Smooth muscle cell (in vitro differentiated cells): ENCODE measurements at regions not wholly inside any gene's neighbourhood (a gene's known extent, or its start where the extent isn't known, plus 50 kb on each side); places are given as distances from the start of the nearest gene placed in this dataset.

Experiments
- DNase-seq: peaks from one replicate; lab custom pipeline; 2025; ENCODE audit not compliant: unreplicated experiment; lab: John Stamatoyannopoulos, UW
- H2AFZ ChIP-seq: fragments of 200-600 bp; sonication (generic); 2 replicates; pipeline ENCODE4 v1.6.0; 2016; ENCODE audit warnings: antibody characterized with exemption, low read depth, mild to moderate bottlenecking
- H3F3A ChIP-seq: fragments of 200-600 bp; sonication (generic); 2 replicates; pipeline ENCODE4 v1.6.0; 2017; ENCODE audit warnings: antibody characterized with exemption, low read depth
- H3K27ac ChIP-seq: fragments of 200-600 bp; sonication (generic); 2 replicates; pipeline ENCODE4 v1.5.1; 2016; ENCODE audit warnings: low read depth, mild to moderate bottlenecking
- H3K27me3 ChIP-seq: fragments of 200-600 bp; sonication (generic); 2 replicates; pipeline ENCODE4 v1.6.1; 2016; ENCODE audit warnings: low read depth, mild to moderate bottlenecking
- H3K36me3 ChIP-seq: fragments of 200-600 bp; sonication (generic); 2 replicates; pipeline ENCODE4 v1.5.1; 2016; ENCODE audit warnings: low read depth
- H3K4me1 ChIP-seq: fragments of 200-600 bp; sonication (generic); 2 replicates; pipeline ENCODE4 v1.5.1; 2016; ENCODE audit warnings: low read depth
- H3K4me2 ChIP-seq: fragments of 200-600 bp; sonication (generic); 2 replicates; pipeline ENCODE4 v1.6.0; 2016; ENCODE audit warnings: mild to moderate bottlenecking
- H3K4me3 ChIP-seq: fragments of 200-600 bp; sonication (generic); 2 replicates; pipeline ENCODE4 v1.5.1; 2016; ENCODE audit warnings: mild to moderate bottlenecking
- H3K79me2 ChIP-seq: fragments of 200-600 bp; sonication (generic); 2 replicates; pipeline ENCODE4 v1.6.0; 2016; ENCODE audit warnings: low read depth, mild to moderate bottlenecking
- H3K9ac ChIP-seq: fragments of 200-600 bp; sonication (generic); 2 replicates; pipeline ENCODE4 v1.6.0; 2016; ENCODE audit warnings: low read depth
- H3K9me3 ChIP-seq: fragments of 200-600 bp; sonication (generic); replicated peaks from 2 replicates; pipeline ENCODE4 v1.5.1; 2016; ENCODE audit warnings: low read depth
- H4K20me1 ChIP-seq: fragments of 200-600 bp; sonication (generic); 2 replicates; pipeline ENCODE4 v1.6.0; 2016; ENCODE audit warnings: low read depth
- WGBS: methylation state at CpG from one replicate; pipeline ENCODE4 v1.1.7; 2016; ENCODE audit warnings: low lambda C conversion rate; 5-methylcytosine and 5-hydroxymethylcytosine counted together
- TF ChIP-seq, protein P1 (sequence below): fragments of 200-600 bp; sonication (generic); IDR thresholded peaks from 2 replicates; pipeline ENCODE4 v1.5.1; 2017; ENCODE audit warnings: borderline replicate concordance, mild to moderate bottlenecking, antibody characterized with exemption; ENCODE audit not compliant: insufficient read depth, poor library complexity, severe bottlenecking

DNA sequence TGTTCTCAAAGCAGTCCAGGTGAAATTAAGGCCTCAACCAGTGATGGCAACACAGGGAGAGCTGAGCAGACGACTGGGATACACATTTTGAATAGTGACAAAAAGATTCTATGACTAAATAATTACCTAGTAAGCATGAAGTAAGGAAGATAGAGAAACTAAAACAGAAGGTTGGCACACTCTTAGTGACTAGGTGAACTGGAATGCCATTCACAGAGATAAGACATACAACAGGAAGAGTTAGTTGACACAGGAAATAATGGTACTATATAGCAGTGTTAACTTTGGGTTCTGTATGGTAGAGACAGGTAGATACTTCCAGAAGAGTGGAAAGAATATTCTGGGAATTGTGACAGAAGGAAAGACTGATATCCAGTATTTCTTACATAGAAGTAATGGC is 181.8 kb upstream of the NT5C1B start:
- H3K4me3 ChIP-seq: no peak overlapping the region
- H3K4me1 ChIP-seq: no peaks in the 10 kb centered on the region
- H3K9me3 ChIP-seq: peaks cover 5% of the 10 kb centered on the region
- peaks cover 7% of the 10 kb centered on the region for H3K27me3 ChIP-seq
- H3F3A ChIP-seq: no peaks in the 10 kb centered on the region
- H3K9ac ChIP-seq: no peak overlapping the region
- no peaks in the 10 kb centered on the region for H3K36me3 ChIP-seq
- no peak overlapping the region for H3K4me2 ChIP-seq
- H4K20me1 ChIP-seq: no peaks in the 10 kb centered on the region
- DNase-seq: no peak
- no peak overlapping the region for H2AFZ ChIP-seq
- no peak overlapping the region for H3K27ac ChIP-seq
- 60% methylated on average over 1 of the region's 1 CpG for WGBS
- H3K79me2 ChIP-seq: no peaks in the 10 kb centered on the region
- TF ChIP-seq, protein P1, sequence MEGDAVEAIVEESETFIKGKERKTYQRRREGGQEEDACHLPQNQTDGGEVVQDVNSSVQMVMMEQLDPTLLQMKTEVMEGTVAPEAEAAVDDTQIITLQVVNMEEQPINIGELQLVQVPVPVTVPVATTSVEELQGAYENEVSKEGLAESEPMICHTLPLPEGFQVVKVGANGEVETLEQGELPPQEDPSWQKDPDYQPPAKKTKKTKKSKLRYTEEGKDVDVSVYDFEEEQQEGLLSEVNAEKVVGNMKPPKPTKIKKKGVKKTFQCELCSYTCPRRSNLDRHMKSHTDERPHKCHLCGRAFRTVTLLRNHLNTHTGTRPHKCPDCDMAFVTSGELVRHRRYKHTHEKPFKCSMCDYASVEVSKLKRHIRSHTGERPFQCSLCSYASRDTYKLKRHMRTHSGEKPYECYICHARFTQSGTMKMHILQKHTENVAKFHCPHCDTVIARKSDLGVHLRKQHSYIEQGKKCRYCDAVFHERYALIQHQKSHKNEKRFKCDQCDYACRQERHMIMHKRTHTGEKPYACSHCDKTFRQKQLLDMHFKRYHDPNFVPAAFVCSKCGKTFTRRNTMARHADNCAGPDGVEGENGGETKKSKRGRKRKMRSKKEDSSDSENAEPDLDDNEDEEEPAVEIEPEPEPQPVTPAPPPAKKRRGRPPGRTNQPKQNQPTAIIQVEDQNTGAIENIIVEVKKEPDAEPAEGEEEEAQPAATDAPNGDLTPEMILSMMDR: no peak

DNA sequence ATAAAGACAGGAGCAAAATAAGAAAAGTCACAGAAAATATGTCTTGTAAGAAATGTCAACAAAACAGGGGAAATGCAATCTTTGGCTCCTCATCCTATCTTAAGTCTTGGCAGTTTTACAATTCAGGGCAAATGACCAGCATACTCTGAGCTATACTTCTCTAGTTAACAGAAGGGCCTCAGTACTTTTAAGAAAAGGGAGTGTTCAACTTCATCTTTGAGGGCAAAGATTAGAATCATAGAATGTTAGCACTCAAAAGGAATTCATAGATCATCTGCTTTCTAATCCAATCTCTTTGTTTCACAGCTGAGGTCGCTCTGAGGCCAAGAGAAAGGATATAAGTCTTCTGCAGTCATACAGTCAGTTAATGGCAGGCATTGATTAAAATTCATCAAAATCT is 174.0 kb upstream of the NT5C1B start:
- no peaks in the 10 kb centered on the region for H3K27me3 ChIP-seq
- H3K9me3 ChIP-seq: peaks cover 2% of the 10 kb centered on the region
- 68% methylated on average over 1 of the region's 1 CpG for WGBS
- H3K4me3 ChIP-seq: no peak overlapping the region
- H3F3A ChIP-seq: no peaks in the 10 kb centered on the region
- no peaks in the 10 kb centered on the region for H3K79me2 ChIP-seq
- H4K20me1 ChIP-seq: no peaks in the 10 kb centered on the region
- no peak for DNase-seq
- no peak overlapping the region for H3K9ac ChIP-seq
- H2AFZ ChIP-seq: peak overlapping the region; percentile 15
- TF ChIP-seq, protein P1: no peak
- peaks cover 4% of the 10 kb centered on the region for H3K4me1 ChIP-seq
- H3K36me3 ChIP-seq: no peaks in the 10 kb centered on the region
- no peak overlapping the region for H3K27ac ChIP-seq
- peak overlapping the region; percentile 34 for H3K4me2 ChIP-seq

DNA sequence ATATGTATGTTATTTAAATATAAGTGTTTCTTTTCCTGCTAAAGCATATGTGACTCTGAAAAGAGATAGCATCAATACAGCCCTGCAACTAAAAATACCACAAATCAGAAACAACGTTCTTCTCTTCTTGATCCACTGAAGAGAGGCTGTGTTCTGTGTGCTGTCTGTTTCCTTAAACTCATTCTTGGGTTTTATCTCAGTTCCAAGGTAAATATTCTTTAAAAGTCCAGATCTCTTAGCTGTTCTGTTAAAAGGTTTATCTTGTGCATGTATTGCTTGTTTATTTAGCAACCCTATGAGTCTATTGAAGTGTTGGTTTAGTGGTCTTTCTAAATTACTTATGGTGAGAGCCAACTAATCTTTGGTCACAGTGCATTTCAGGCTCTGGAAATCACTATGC is 173.3 kb upstream of the NT5C1B start:
- peaks cover 4% of the 10 kb centered on the region for H3K4me1 ChIP-seq
- H3F3A ChIP-seq: no peaks in the 10 kb centered on the region
- no peaks in the 10 kb centered on the region for H3K27me3 ChIP-seq
- H3K36me3 ChIP-seq: no peaks in the 10 kb centered on the region
- peak overlapping the region; percentile 34 for H3K4me2 ChIP-seq
- H4K20me1 ChIP-seq: no peaks in the 10 kb centered on the region
- H3K9me3 ChIP-seq: no peaks in the 10 kb centered on the region
- peak overlapping the region; percentile 30 for H3K27ac ChIP-seq
- TF ChIP-seq, protein P1: no peak
- H3K4me3 ChIP-seq: no peak overlapping the region
- no peaks in the 10 kb centered on the region for H3K79me2 ChIP-seq
- DNase-seq: no peak
- H2AFZ ChIP-seq: no peak overlapping the region
- 6% methylated on average over 1 of the region's 1 CpG for WGBS
- no peak overlapping the region for H3K9ac ChIP-seq

DNA sequence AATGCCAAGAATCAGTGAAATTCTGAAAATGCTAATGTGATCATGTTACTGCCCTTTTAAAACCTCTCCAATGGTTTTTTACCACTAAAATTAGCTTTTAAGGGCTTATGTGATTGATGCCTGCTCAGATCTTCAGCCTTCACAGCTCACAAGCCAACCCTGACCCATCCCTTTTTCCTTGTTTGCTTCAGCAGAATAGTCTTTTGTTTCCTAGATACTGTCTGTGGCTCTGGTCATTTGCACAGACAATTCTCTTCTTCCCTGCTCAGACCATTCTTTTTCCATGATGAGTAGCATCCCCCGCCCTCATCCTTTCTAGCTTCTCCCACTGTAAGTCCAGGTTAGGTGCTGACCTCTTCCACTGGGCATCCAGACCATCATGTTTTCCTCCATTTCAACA is 164.9 kb upstream of the NT5C1B start:
- no peak overlapping the region for H3K27ac ChIP-seq
- no peaks in the 10 kb centered on the region for H4K20me1 ChIP-seq
- H3K4me3 ChIP-seq: no peak overlapping the region
- H3K79me2 ChIP-seq: no peaks in the 10 kb centered on the region
- TF ChIP-seq, protein P1: no peak
- no peaks in the 10 kb centered on the region for H3K36me3 ChIP-seq
- WGBS: 96% methylated on average over 1 of the region's 1 CpG
- H3K27me3 ChIP-seq: no peaks in the 10 kb centered on the region
- no peak overlapping the region for H3K9ac ChIP-seq
- H2AFZ ChIP-seq: no peak overlapping the region
- H3K9me3 ChIP-seq: no peaks in the 10 kb centered on the region
- H3F3A ChIP-seq: no peaks in the 10 kb centered on the region
- no peaks in the 10 kb centered on the region for H3K4me1 ChIP-seq
- H3K4me2 ChIP-seq: no peak overlapping the region
- DNase-seq: no peak
